Stimulated activated CD4-positive, alpha-beta T cell treated with anti-CD3 and anti-CD28 coated beads, Interleukin-1b, Interleukin-23, amount 100 ng/mL, for 24 hours (primary cell): ENCODE measurements at regions not wholly inside any gene's neighbourhood (a gene's known extent, or its start where the extent isn't known, plus 50 kb on each side); places are given as distances from the start of the nearest gene placed in this dataset.
A peak's percentile ranks its signal among the peaks of the same experiment; 100 is the strongest.
"Not testable (repeated sequence)": the region's sequence is repeated elsewhere in the genome, so short reads cannot be mapped to it uniquely, and the experiment has no call there.

Experiments used
- DNase-seq, 4 experiments: peaks; one replicate each; pipeline ENCODE4 v3.0.0-alpha.2; 2020; ENCODE audit warnings: low read depth in 4 of 4, low spot score in 1 of 4

DNA sequence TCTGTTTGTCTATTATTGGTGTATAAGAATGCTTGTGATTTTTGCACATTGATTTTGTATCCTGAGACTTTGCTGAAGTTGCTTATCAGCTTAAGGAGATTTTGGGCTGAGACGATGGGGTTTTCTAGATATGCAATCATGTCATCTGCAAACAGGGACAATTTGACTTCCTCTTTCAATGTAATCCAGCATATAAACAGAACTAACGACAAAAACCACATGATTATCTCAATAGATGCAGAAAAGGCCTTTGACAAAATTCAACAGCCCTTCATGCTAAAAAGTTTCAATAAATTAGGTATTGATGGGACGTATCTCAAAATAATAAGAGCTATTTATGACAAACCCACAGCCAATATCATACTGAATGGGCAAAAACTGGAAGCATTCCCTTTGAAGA is 399.0 kb upstream of the MAN1A1 start:
- DNase-seq: not testable (repeated sequence)

DNA sequence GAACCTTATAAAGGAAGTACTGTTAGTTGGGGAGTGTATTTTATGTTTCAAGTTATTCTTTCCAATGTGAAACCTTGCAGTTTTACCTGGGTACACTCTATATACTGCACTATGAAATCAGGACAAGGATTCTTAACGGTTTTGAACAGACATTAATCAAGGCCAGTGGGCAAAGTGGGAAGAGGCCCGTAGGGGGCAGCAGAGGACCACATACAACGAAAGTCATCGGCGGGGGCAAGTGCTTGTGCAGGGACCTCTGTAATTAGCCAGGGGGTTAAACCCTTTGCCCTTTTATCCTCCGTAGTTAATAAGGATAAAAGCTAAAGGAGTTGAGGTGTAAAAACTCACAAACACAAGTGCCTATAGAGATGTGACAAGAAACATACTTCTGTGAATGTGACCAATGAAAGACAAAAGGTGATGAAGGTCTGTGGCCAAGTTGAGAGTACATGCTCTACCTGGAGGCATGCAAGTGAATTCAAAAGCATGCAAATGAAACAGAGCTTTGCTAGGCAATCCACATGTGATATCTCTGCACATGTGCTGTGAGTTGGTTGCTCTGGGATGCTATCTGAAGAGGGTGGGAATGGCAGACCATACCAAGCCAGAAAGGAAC is 392.7 kb upstream of the MAN1A1 start:
- peak in 3 of 4 experiments; percentile 28 to 33 (median 32) for DNase-seq

DNA sequence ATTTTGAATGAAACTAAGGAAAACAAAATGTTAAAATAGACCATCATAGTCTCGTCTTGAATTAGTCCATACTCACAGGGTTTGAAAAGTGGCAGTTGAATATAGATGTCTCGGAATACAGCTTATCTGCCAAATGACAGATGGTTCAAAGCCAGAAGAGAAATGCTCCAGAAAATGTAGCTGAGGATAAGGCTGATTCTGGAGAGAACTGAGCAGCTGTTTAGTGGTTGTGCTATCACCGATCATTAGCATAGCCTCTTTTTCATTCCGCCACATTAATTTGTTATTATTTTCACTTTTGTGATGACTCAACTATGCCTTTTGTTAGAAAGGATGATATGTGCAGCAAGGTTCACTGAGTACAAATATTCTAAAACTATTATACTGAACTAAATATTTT is 390.2 kb upstream of the MAN1A1 start:
- no peak for DNase-seq

DNA sequence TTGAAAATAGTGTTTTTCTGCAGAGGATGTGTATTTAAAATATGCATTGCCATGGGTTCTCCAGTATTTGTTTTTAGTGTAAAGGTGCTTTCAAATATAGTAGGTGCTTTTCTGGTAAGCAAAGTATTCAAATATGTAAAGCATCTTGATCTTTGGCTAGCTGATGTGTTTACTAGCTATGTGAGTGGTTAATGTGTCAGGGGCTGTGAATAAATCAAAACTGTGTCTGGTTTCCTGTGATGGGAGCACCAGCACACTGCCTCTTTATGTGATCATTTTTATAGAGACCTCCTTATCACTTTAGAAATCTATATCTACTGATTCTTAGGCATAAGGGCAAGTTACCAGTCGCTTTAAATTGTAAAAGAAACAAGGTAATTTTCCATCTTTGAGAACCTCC is 388.9 kb upstream of the MAN1A1 start:
- no peak for DNase-seq

DNA sequence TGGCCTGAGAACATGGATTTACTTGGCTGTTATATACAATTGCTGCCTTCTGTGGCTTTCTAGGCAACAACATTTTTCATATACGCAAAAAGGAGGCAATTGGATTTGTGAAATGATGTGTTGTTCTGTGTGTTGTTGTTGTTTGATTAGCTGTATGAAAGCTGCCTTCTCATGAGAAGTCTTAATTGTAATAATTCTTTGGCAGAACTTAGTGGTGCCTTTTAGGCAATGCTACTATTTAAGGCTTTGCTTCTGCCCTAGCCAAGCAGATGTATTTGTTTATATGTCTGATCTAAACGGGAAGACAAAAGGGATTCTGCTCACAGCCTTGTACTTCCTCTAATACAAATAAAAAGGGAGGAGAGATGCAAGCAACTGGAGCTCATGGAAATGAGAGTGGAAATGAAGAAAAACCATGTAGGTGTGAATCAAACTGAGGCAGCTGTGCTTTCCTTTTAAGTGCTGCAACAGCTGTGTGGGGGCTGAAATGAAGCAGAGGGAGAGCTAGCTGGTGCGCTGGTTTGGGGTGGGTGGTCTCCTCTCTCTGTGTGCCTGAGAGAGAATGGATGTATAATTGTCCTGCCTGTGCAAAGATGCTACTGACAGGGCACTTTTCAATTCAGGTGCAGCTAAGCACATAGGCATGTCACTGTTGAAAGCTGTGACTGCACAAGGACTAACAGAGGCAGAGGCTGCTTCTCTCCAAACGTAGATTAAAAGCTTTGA is 386.9 kb upstream of the MAN1A1 start:
- no peak for DNase-seq

DNA sequence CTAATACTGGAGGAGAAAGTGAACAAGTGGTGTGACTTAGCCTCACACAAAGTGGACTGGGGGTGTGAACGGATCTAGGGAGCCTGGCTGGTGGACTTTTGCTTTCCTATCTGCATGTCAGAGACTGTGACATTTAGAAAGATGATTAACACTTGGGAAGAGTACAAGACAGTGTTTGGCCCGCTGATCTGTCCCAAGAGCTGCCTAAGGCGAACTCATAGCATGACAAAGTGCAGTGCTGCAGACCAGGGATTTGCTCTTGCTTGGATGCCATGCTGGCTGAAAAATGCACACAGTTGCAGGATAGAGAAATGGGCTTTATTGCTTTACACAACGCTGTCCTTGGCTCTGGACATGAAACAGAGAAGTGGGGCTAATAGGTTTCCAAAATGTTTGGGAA is 386.0 kb upstream of the MAN1A1 start:
- DNase-seq: no peak

DNA sequence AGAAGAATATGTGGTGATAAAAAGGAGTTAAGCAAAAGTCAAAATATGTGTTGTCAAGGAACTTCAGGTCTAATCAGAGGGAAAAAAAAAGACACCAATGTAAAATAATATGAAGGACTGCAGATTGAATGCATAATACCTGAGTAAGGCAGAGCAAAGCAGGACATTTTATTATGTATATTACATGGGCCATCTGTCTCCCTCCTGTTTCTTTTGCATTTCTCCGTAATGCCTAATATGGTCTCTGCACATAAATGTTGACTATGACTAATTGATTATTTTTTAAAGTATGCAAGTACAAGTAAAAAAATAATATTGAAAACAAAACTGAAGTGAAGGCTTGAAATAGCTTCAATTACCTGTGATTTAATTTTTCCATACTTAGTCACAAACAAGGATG is 384.7 kb upstream of the MAN1A1 start:
- DNase-seq: no peak

DNA sequence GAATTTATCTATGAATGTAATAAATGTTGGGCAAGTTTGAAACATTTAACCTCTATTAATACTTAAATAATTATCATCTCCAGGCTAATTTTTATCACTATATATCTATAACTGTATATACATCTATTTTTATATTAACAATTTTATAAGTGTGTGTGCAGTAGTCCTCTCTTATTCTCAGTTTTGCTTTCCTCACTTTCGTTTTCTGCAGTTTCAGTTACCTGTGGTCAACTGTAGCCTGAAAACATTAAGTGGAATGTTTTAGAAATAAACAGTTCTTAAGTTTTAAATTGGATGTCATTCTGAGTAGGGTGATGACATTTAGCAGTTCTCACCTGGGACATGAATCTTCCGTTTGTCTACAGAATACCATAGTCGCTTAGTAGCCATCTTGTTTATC is 379.4 kb upstream of the MAN1A1 start:
- DNase-seq: no peak

DNA sequence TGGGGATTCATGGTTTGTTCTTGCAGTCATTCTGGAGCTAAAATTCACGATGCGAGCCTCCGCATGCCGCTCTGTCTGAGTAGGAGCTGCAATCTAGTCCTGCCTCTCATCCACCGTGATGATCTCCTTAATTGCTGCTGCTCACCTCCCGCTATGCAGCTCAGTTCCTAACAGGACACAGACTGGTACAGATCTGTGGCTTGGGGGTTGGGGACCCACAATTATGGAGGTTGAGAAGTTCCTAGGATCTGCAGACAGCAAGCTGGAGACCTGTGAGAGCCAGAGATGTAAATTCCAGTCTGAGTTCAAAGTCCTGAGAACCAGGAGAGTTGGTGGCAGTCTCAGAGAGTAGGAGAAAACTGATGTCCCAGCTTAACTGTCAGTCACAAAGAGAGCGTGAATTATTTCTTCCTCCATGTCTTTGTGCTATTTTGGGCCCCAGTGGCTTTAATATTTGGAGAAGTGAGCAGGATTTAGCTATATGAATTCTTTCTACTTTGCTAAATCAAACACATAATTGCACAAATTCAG is 378.7 kb upstream of the MAN1A1 start:
- no peak for DNase-seq

DNA sequence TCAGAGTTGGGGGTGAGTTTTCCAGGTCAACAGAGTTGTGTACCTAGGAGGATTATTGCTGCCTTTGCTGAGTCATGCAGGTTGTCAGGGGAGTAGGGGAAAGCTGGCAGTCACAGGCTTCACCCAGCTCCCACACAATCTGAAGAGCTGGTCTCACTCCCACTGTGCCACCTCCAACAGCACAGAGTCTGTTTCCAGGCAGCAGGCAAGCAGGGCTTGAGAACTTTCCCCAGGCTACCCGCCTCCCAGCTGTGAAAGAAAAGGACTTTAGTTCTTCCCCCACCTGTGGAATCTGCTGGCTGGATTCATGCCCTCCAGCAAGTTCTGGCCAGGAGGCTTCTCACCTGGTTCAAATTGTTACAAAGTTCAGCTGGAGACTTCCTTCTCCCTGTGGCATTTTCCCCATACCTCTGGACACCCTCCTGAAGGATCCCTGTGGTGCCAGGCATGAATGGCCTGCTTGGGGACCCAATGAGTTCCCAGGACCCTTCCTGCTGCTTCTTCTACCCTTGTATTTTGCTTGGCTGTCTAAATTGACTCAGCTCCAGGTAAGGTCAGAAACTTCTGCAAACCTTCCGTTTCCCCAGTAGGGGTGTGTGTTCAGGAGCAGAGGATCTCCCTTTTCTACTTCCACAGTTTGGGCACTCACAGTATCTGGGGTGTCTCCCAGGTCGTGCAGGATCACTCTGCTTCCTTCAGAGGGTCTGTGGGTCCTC is 378.1 kb upstream of the MAN1A1 start:
- DNase-seq: no peak

DNA sequence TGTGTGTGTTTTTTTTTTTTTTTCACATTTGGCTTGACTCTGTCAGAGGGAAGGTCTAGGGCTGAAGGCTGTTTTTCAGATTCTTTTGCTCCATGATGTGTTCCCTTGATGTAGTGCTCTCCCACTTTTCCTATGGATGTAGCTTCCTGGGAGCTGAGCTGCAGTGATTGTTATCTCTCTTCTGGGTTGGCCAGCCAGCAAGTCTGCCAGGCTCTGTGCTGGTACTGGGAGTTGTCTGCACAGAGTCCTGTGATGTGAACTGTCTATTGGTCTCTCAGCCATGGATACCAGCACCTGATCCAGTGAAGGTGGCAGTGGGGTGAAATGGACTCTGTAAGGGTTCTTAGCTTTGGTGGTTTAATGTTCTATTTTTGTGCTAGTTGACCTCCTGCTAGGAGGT is 377.4 kb upstream of the MAN1A1 start:
- not testable (repeated sequence) for DNase-seq

DNA sequence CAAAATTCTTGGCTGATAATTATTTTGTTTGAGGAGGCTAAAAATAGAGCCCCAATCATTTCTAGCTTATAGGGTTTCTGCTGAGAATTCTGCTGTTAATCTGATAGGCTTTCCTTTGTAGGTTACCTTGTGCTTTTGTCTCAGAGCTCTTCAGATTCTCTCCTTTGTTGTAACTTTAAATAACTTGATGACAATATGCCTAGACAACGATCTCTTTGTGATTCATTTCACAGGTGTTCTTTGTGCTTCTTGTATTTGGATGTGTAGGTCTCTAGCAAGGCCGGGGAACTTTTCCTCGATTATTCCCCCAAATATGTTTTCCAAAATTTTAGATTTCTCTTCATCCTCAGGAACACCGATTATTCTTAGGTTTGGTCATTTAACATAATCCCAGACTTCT is 376.5 kb upstream of the MAN1A1 start:
- DNase-seq: no peak

DNA sequence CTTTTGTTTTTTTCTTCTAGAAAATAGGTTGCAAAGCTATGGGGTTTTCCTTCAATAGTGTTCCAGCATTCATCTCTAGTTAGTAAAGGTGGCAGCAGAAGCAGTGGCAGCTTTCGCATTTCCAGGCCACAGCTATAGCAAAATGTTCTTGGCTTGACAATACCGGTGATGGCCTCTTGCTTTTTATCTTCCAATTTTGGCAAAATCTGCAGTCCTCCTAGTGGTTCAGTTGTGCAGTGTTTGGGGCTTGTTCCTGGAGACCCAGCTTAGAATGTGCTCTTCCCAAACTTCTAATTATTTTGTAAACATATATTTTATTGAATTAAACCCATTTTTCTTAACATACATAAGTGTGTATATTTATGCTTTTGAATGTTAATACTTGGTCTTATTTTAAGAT is 370.6 kb upstream of the MAN1A1 start:
- DNase-seq: no peak

DNA sequence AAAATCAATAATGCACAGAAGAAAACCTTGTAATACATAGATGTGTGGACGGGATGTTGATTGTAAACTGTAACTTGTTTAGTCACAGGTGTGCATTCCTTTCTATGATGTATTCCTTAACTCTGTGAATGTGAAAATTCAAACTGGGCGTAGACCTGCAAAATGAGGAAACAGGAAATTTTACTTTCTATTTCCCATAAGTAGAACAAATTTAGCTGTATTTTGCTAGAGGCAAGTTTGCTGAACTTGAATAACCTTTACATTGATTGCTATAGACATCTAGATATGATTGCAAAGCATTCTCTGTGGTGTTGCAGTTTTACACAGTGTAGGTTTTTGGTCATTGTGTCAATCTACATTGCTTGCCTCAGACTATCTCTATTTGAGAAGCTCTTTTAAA is 368.4 kb upstream of the MAN1A1 start:
- no peak for DNase-seq

DNA sequence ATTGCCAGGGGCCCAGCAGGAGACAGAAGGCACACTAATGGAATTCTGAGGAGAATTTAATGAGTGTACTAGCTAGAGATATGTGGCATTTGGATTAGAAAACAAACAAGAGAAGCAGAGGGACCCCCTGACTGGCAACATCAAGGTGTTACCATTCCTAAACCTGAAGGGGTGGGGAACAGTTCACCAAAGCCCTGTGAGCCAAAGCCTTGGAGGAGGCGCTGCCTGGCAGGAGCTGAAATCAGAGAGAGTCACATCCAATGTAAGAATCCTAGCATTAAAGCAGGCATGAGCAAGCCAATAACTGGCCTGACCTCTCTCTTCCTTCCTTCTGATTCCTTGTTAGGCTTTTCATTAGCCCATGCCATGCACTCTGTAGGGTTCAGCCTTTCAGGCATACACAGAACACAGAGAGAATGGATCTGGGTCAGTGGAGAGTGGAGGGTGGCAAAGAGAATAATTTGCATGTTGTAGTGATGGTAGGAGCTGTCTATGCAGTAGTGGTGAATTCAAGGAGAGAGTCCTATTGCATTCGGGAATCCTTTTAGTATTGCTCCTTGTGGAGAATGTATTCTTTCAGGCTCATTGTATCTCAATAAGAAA is 367.2 kb upstream of the MAN1A1 start:
- no peak for DNase-seq

DNA sequence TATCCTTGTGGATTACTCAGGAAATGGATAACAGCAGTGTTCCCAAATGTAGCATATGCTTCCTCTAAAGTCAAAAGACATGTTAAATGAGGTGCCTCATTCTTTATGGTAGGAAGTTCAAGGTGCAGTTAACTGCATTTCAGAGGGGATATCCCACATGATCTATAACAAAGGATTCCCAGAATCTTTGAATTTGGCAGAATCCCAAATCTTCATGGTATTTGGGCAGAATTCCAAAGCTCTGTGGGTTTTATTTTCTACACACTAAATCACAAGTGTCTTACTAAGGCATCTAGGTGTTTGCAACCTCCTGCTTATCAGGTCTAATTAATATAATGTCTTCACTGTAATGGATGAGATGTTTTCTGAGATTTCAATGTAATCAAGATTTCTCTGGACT is 364.3 kb upstream of the MAN1A1 start:
- no peak for DNase-seq

DNA sequence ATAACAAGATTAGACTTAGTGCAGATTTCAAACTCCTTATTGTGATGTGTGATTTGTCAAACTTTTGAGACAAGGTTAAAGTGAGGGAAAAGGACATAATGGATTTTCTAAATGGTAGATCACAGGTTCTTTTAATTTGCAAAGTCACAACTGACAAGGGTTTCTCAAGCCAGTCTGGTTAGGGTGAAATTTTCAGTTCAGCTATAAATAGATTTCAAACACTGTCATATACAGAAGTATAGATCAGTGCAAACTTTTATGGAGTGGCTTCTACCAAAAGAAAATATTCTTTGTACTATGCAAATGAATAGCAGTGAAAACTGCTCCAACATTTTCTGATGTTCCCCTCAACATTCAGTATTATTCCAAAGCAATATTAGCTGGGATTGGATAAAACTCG is 337.1 kb upstream of the MAN1A1 start:
- DNase-seq: no peak

DNA sequence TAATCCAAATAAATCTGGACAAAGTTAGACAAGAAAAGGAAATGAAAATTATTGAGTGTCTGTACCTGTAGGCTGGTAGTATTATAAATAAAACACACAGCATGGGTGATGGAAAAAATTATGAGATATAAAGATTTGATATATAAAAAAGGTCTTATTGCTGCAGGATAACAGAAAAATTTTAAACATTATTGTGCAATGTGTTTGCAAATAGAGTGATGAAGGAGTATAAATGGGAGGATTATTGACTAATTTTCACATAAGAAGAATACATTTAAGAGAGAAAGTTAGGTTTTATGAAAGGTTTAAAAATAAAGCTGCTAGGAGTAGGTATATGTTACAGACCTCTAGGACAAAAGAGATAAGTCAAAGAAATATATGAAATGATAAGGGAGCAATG is 336.7 kb upstream of the MAN1A1 start:
- DNase-seq: no peak

DNA sequence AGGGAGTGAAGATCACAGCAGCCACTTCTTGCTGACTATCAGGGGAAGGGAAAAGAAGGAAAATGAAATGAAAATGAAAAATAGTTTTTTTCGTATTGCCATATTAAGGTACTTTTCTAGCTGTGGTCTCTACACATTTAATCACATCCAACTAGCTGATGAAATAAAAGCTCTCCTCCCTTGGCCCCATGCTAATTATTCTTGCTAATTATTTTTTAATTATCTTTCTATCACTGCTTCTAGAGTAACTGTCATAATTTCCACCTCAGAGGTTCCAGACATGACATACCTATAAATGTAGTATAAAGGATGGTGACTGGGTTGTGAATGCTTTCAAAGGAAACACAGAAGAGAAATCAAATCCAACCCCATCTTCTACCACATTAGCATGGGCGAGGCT is 334.1 kb upstream of the MAN1A1 start:
- no peak for DNase-seq

DNA sequence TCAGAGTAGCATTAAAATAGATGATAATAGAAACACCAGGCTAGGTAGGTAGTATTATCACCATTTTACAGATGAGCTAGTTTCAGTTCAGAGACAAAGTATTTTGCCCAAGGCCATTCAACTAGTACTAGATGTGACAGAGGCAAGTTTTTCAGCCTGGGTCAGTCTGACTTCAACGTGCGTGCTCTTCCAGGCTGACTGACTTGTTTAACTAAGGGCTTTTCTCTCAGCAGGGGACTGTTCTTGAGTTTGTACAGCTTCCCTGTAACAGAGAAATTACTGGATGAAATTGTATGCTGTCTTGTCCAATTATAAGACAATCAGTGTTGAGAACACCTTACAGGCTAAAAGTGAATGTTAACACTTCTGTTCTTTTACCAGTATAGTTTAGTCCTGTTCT is 333.5 kb upstream of the MAN1A1 start:
- no peak for DNase-seq

DNA sequence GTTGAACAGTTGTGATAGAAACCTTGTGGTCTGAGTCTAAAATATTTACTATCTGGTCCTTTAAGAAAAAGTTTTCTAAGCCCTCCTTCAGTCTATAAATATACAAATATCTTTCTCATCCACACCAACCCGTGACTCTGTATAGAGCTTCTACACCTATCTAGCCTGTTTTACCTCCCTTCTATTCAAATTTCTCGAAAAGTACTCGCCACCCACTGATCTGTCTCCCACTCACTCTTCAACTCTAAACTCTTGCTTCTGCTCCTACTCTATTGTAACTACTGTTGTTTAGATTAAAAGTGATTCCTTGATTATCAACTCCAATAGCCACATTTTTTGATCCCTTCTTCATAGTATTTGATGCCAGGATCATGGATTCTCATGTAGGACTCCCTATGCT is 329.4 kb upstream of the MAN1A1 start:
- DNase-seq: no peak

DNA sequence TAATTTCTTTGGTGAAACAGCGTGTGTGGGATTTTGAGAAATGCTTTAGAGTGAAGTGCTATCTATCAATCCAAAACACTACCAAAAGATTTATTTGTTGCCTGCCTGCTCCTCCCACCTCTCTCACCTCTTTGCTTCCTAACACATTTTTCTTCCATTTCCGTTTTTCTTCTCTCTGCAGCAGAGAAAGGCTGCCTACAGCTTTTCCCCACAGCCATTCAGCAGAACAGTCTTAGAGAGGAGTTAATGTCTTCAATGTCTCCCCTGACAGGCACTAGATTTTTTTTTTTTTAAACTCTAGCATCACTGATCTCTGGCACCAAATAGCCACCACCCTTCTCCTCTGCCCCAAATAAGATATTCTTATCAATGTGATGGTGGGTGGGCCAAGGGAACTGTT is 327.8 kb upstream of the MAN1A1 start:
- no peak for DNase-seq
